ENCODE measurements at regions not wholly inside any gene's neighbourhood (a gene's known extent, or its start where the extent isn't known, plus 50 kb on each side); places are given as distances from the start of the nearest gene placed in this dataset.

DNA sequence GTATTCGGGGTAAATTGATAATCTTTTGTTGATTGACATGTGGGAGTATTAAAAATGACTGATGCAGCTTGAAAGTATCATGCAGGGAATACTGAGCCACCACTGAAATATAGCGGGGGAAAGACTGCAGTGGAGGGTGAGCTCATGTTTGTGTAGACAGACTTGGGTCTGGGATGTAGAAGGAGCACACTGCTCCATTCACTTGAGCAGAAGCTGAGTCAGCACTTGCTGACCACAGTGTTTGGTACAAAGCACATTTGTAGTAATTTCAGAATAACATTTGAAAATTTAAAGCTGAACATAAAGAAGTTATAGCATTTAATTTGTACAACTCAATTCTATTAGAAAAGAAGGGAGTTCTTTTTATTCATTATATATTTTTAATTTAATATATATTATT lies 304.3 kb upstream of the PRICKLE1 start:
- TF ChIP-seq, protein P1, sequence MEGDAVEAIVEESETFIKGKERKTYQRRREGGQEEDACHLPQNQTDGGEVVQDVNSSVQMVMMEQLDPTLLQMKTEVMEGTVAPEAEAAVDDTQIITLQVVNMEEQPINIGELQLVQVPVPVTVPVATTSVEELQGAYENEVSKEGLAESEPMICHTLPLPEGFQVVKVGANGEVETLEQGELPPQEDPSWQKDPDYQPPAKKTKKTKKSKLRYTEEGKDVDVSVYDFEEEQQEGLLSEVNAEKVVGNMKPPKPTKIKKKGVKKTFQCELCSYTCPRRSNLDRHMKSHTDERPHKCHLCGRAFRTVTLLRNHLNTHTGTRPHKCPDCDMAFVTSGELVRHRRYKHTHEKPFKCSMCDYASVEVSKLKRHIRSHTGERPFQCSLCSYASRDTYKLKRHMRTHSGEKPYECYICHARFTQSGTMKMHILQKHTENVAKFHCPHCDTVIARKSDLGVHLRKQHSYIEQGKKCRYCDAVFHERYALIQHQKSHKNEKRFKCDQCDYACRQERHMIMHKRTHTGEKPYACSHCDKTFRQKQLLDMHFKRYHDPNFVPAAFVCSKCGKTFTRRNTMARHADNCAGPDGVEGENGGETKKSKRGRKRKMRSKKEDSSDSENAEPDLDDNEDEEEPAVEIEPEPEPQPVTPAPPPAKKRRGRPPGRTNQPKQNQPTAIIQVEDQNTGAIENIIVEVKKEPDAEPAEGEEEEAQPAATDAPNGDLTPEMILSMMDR (IDR thresholded peaks at IDR 0.05; ENCODE audit: low read depth, low read length), result no peak
- no peak overlapping the region for H3K4me3 ChIP-seq
- H3K27me3 ChIP-seq, result no peaks in the 10 kb centered on the region
- H3K27ac ChIP-seq, result peak overlapping the region; percentile 66
- no peaks in the 10 kb centered on the region for H3K9me3 ChIP-seq (ENCODE audit: low read depth)
- peaks cover 30% of the 10 kb centered on the region for H3K4me1 ChIP-seq (ENCODE audit: low read depth)
- H3K36me3 ChIP-seq, result no peaks in the 10 kb centered on the region
- DNase-seq (ENCODE audit: low read depth in 1 of 2, low spot score in 1 of 2), result no peak

DNA sequence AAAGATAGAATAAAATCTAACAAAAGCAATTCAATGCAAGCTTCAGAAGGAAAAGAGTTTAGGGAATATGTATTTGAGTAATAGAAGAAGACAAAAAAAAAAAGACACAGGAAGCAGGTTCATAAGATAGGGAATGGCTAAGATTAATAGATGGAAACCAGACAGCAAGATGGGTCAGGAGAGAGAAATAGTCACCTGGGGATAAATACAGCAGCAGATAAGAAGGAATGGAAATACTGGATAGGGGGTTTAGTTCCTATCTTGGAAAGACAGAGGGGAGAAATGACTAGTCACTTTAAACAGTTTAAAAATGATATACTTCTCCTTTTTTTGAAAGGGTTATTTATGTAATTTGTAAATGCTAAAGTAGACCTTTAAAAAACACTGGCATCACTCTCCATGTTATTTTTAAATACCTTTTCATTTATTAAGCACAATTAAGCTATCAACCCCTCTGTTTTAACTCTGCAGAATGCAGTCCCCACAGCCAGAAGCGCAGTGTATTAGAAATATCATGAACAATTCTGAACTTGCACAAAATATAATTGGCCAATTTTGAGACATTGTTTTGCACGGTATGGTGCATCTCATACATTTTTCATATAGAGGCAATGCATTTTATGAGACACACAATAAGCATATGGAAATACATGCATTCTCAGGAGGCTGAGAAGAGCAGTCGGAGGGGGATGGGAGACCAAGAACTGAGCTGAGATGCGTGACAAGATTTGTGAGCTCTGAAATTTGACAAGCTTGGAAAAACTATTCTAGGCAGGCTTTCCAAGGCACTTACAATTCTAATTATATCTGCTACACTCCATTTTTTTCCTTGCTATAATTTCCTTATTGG lies 303.4 kb upstream of the PRICKLE1 start:
- DNase-seq (ENCODE audit: low read depth in 1 of 2, low spot score in 1 of 2), result peak in 1 of 2 donors; percentile 28
- no peaks in the 10 kb centered on the region for H3K36me3 ChIP-seq
- H3K4me1 ChIP-seq (ENCODE audit: low read depth), result peaks cover 30% of the 10 kb centered on the region
- no peak overlapping the region for H3K4me3 ChIP-seq
- TF ChIP-seq, protein P1 (IDR thresholded peaks at IDR 0.05; ENCODE audit: low read depth, low read length), result no peak
- no peaks in the 10 kb centered on the region for H3K27me3 ChIP-seq
- peak overlapping the region; percentile 66 for H3K27ac ChIP-seq
- no peaks in the 10 kb centered on the region for H3K9me3 ChIP-seq (ENCODE audit: low read depth)

DNA sequence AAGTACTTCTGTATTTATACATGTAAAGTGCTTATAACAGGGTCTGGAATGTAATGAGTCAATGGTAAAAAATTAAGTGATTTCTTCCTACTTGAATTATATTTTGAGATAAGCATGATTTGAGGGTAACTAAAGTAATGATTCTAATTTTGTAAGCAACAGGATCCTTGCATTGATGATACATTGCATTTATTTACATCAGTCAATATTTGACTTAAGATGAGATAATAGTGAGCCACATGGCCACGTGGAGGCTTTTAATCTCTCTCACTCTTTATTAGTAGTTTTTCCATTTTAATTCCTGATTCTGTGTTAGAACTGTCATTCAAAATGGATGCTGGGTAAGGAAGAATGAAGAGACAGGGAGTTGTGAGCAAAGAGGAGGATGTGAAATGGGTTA lies 298.1 kb upstream of the PRICKLE1 start:
- Histone ChIP-seq H3K4me3 (no peak overlapping the region), H3K27me3 (no peaks in the 10 kb centered on the region), H3K9me3 (ENCODE audit: low read depth) (no peaks in the 10 kb centered on the region), H3K4me1 (ENCODE audit: low read depth) (peaks cover 22% of the 10 kb centered on the region), H3K27ac (no peak overlapping the region), H3K36me3 (no peaks in the 10 kb centered on the region)
- TF ChIP-seq, protein P1 (IDR thresholded peaks at IDR 0.05; ENCODE audit: low read depth, low read length), result no peak
- no peak for DNase-seq (ENCODE audit: low read depth in 1 of 2, low spot score in 1 of 2)

DNA sequence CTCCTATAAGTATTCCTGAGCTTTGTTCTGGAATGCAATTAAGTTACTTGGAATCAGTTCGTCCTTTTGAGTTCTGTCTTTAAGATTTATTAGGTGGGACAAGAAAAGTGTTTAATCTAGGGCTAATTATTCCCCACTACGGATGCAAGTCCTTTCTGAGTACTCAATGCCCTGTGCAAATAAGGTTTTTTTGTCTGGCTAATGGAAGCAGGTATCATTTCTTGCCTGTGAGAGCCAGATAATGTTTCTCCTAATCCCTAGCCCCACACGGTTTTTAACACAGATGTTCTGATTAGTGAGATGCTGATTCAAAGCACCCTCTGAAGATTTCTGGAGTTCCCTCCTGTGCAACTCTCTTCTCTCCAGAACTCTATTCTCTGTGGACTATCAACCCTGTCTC lies 296.6 kb upstream of the PRICKLE1 start:
- H3K27me3 ChIP-seq, result no peaks in the 10 kb centered on the region
- H3K36me3 ChIP-seq, result no peaks in the 10 kb centered on the region
- no peak for DNase-seq (ENCODE audit: low read depth in 1 of 2, low spot score in 1 of 2)
- no peaks in the 10 kb centered on the region for H3K9me3 ChIP-seq (ENCODE audit: low read depth)
- H3K4me1 ChIP-seq (ENCODE audit: low read depth), result peaks cover 13% of the 10 kb centered on the region
- H3K4me3 ChIP-seq, result no peak overlapping the region
- TF ChIP-seq, protein P1 (IDR thresholded peaks at IDR 0.05; ENCODE audit: low read depth, low read length), result no peak
- H3K27ac ChIP-seq, result no peak overlapping the region

DNA sequence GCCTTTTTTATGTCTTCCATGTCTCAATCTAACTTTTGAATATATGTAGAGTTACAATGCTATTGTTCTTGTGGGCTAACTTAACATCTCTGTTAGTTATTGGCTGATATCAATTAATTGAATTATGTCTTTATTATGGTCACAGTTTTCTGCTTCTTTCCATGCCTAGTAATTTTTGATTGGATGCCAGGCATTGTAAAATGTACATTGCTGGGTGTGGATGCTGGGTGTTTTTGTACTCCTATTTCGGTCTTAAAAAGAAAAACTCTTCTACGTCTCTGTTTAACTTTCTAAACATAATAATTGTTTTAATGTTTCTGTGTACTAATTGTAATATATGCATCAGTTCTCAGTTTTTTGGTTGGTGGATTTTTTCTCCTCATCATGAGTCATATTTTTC lies 296.1 kb upstream of the PRICKLE1 start:
- Histone ChIP-seq H3K27ac (no peak overlapping the region), H3K4me1 (ENCODE audit: low read depth) (peaks cover 13% of the 10 kb centered on the region), H3K27me3 (no peaks in the 10 kb centered on the region), H3K36me3 (no peaks in the 10 kb centered on the region), H3K4me3 (no peak overlapping the region), H3K9me3 (ENCODE audit: low read depth) (no peaks in the 10 kb centered on the region)
- DNase-seq (ENCODE audit: low read depth in 1 of 2, low spot score in 1 of 2), result no peak
- TF ChIP-seq, protein P1 (IDR thresholded peaks at IDR 0.05; ENCODE audit: low read depth, low read length), result no peak
